Karpas-422 (cell line): ENCODE measurements at regions not wholly inside any gene's neighbourhood (a gene's known extent, or its start where the extent isn't known, plus 50 kb on each side); places are given as distances from the start of the nearest gene placed in this dataset.

Experiments used
- DNase-seq: peaks from one replicate; pipeline ENCODE4 v3.0.0-alpha.2; 2015
- H2AFZ ChIP-seq: fragments of 200-600 bp; sonication (generic); 2 replicates; pipeline ENCODE4 v1.6.1; 2014; ENCODE audit warnings: antibody characterized with exemption, low read length, mixed read lengths
- H3K27ac ChIP-seq: fragments of 200-600 bp; sonication (generic); 2 replicates; pipeline ENCODE4 v1.5.1; 2014; ENCODE audit warnings: mild to moderate bottlenecking, low read length, moderate library complexity
- H3K27me3 ChIP-seq: fragments of 200-600 bp; sonication (generic); 2 replicates; pipeline ENCODE4 v1.6.1; 2014; ENCODE audit warnings: low read length, mixed read lengths
- H3K36me3 ChIP-seq: fragments of 200-600 bp; sonication (generic); 2 replicates; pipeline ENCODE4 v1.6.1; 2014; ENCODE audit warnings: low read length, mixed read lengths; ENCODE audit not compliant: insufficient read depth
- H3K4me1 ChIP-seq: fragments of 200-600 bp; sonication (generic); 2 replicates; pipeline ENCODE4 v1.6.1; 2014; ENCODE audit warnings: mild to moderate bottlenecking, low read length, mixed read lengths
- H3K4me2 ChIP-seq: fragments of 200-600 bp; sonication (generic); 2 replicates; pipeline ENCODE4 v1.6.1; 2014; ENCODE audit warnings: low read length, low read depth, mild to moderate bottlenecking; ENCODE audit not compliant: poor library complexity, severe bottlenecking
- H3K4me3 ChIP-seq: fragments of 200-600 bp; sonication (generic); 2 replicates; pipeline ENCODE4 v1.5.1; 2014; ENCODE audit warnings: mild to moderate bottlenecking, antibody characterized with exemption, low read length, mixed read lengths
- H3K79me2 ChIP-seq: fragments of 200-600 bp; sonication (generic); 2 replicates; pipeline ENCODE4 v1.6.1; 2014; ENCODE audit warnings: mild to moderate bottlenecking, low read length, mixed read lengths
- H3K9ac ChIP-seq: fragments of 200-600 bp; sonication (generic); 2 replicates; pipeline ENCODE4 v1.6.0; 2014; ENCODE audit warnings: low read length
- H3K9me2 ChIP-seq: fragments of 200-600 bp; sonication (generic), shearing (Covaris generic); replicated peaks from 2 replicates; pipeline ENCODE4 v1.6.0; 2014; ENCODE audit warnings: mild to moderate bottlenecking, low read length, moderate library complexity; ENCODE audit not compliant: insufficient read depth
- H3K9me3 ChIP-seq: fragments of 300-700, 200-600 bp; sonication (generic); 2 replicates; pipeline ENCODE4 v1.6.1; 2014; ENCODE audit warnings: low read length, mixed read lengths
- H4K20me1 ChIP-seq: fragments of 200-600 bp; sonication (generic); 2 replicates; pipeline ENCODE4 v1.6.1; 2014; ENCODE audit warnings: mild to moderate bottlenecking, antibody characterized with exemption, low read length, low read depth; ENCODE audit not compliant: insufficient read depth

- H3K9me3 ChIP-seq = peaks cover 76% of the 10 kb centered on the region
- H3K9me2 ChIP-seq = no peaks in the 10 kb centered on the region
- H3K79me2 ChIP-seq = no peaks in the 10 kb centered on the region
- H3K9ac ChIP-seq = no peak overlapping the region
- H3K4me3 ChIP-seq = no peak overlapping the region
- no peaks in the 10 kb centered on the region for H4K20me1 ChIP-seq
- no peak overlapping the region for H3K4me2 ChIP-seq
- no peak overlapping the region for H2AFZ ChIP-seq
- H3K27ac ChIP-seq = no peak overlapping the region
- no peaks in the 10 kb centered on the region for H3K36me3 ChIP-seq
- H3K4me1 ChIP-seq = no peaks in the 10 kb centered on the region
- DNase-seq = no peak
- H3K27me3 ChIP-seq = no peaks in the 10 kb centered on the region
Observed at GRCh38 chr2:82498777-82499443, 1960.2 kb downstream of the SUCLG1 start.

- no peak overlapping the region for H2AFZ ChIP-seq
- no peak overlapping the region for H3K4me2 ChIP-seq
- H3K27me3 ChIP-seq = no peaks in the 10 kb centered on the region
- no peaks in the 10 kb centered on the region for H3K4me1 ChIP-seq
- H3K9ac ChIP-seq = no peak overlapping the region
- H3K9me3 ChIP-seq = peaks cover 66% of the 10 kb centered on the region
- no peaks in the 10 kb centered on the region for H3K9me2 ChIP-seq
- H4K20me1 ChIP-seq = no peaks in the 10 kb centered on the region
- no peak for DNase-seq
- no peak overlapping the region for H3K4me3 ChIP-seq
- no peak overlapping the region for H3K27ac ChIP-seq
- no peaks in the 10 kb centered on the region for H3K79me2 ChIP-seq
- H3K36me3 ChIP-seq = no peaks in the 10 kb centered on the region
Observed at GRCh38 chr2:82494739-82495138, 1964.3 kb downstream of the SUCLG1 start.

- Histone ChIP-seq H4K20me1 (no peaks in the 10 kb centered on the region), H3K27me3 (no peaks in the 10 kb centered on the region), H2AFZ (no peak overlapping the region), H3K36me3 (no peaks in the 10 kb centered on the region), H3K27ac (no peak overlapping the region), H3K4me2 (no peak overlapping the region), H3K9ac (no peak overlapping the region), H3K9me3 (peaks cover 58% of the 10 kb centered on the region), H3K79me2 (no peaks in the 10 kb centered on the region), H3K4me1 (no peaks in the 10 kb centered on the region), H3K4me3 (no peak overlapping the region), H3K9me2 (no peaks in the 10 kb centered on the region)
- DNase-seq = no peak
Observed at GRCh38 chr2:82491591-82491990, 1967.5 kb downstream of the SUCLG1 start.

DNA sequence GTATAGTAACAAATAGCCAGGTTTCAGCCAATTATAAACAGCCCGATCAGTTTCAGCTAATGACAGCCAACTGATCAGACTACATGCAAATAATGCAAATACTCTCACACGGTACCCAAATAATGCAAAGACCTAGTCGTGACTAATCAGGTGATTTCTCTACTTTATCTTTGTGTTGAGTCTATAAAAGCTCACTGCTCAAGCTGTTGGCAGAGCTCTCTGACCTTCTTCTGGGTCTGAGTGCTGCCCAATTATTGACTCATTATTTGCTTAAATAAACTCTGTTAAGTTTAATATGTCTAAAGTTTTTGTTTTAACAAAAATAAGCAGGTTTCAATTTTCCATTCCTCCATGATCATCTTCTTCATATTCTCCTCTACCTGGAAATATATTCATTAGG, 1971.7 kb downstream of the SUCLG1 start:
- no peak overlapping the region for H2AFZ ChIP-seq
- no peak overlapping the region for H3K27ac ChIP-seq
- H4K20me1 ChIP-seq = no peaks in the 10 kb centered on the region
- DNase-seq = no peak
- no peak overlapping the region for H3K9ac ChIP-seq
- H3K36me3 ChIP-seq = no peaks in the 10 kb centered on the region
- no peaks in the 10 kb centered on the region for H3K79me2 ChIP-seq
- H3K4me3 ChIP-seq = no peak overlapping the region
- no peaks in the 10 kb centered on the region for H3K4me1 ChIP-seq
- peaks cover 44% of the 10 kb centered on the region for H3K9me3 ChIP-seq
- H3K4me2 ChIP-seq = no peak overlapping the region
- no peaks in the 10 kb centered on the region for H3K27me3 ChIP-seq
- H3K9me2 ChIP-seq = no peaks in the 10 kb centered on the region

- Histone ChIP-seq H3K36me3 (no peaks in the 10 kb centered on the region), H3K9me2 (no peaks in the 10 kb centered on the region), H3K4me2 (no peak overlapping the region), H3K9me3 (peaks cover 54% of the 10 kb centered on the region), H3K79me2 (no peaks in the 10 kb centered on the region), H3K9ac (no peak overlapping the region), H3K27me3 (no peaks in the 10 kb centered on the region), H3K4me1 (no peaks in the 10 kb centered on the region), H3K4me3 (no peak overlapping the region), H2AFZ (no peak overlapping the region), H4K20me1 (no peaks in the 10 kb centered on the region), H3K27ac (no peak overlapping the region)
- DNase-seq = no peak
Observed at GRCh38 chr2:82485701-82486100, 1973.4 kb downstream of the SUCLG1 start.

DNA sequence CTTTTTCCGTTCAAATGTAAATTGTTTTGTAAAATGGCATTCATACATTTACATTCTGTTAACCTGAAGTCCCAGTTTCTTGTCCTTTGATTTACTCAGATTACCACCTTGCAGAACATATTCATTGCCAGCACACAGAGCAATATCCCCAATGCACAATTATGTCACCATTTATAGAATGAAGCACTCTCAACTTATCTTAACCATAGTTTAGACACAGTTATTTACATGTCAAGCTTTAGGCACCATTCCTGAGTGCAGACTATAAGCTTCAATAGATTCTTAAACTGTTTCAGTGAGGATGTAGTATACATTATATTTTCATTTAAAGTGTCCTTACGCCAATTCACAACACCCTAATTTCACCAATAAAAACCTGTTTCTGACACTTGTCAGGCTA, 1977.9 kb downstream of the SUCLG1 start:
- Histone ChIP-seq H3K27ac (no peak overlapping the region), H3K4me3 (no peak overlapping the region), H4K20me1 (no peaks in the 10 kb centered on the region), H2AFZ (no peak overlapping the region), H3K4me2 (no peak overlapping the region), H3K36me3 (no peaks in the 10 kb centered on the region), H3K79me2 (no peaks in the 10 kb centered on the region), H3K9ac (no peak overlapping the region), H3K4me1 (no peaks in the 10 kb centered on the region), H3K9me3 (peaks cover 60% of the 10 kb centered on the region), H3K27me3 (no peaks in the 10 kb centered on the region), H3K9me2 (no peaks in the 10 kb centered on the region)
- no peak for DNase-seq

DNA sequence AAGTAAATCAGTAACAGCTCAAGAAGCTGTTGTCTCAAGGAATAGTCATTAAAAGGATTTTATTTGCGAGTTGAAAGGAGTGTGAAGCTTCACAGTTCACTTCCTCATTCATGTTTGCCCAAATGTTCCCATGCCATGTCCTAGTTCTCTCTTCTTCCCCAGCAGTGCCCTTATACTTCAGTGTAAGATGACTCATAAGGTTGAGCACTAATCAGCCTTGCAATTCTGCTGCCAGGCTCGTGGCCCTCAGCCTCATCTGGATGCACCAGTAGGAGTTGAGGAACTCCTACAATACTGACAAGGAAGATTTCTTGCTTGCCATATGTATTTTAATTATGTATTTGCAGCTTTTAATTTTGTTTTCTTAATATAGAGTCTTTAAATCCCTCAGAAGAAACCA, 1980.4 kb downstream of the SUCLG1 start:
- Histone ChIP-seq H2AFZ (no peak overlapping the region), H3K79me2 (no peaks in the 10 kb centered on the region), H3K4me2 (no peak overlapping the region), H3K4me1 (no peaks in the 10 kb centered on the region), H3K27me3 (no peaks in the 10 kb centered on the region), H3K9me3 (peaks cover 55% of the 10 kb centered on the region), H3K4me3 (no peak overlapping the region), H4K20me1 (no peaks in the 10 kb centered on the region), H3K36me3 (no peaks in the 10 kb centered on the region), H3K9ac (no peak overlapping the region), H3K9me2 (no peaks in the 10 kb centered on the region), H3K27ac (no peak overlapping the region)
- DNase-seq = no peak

DNA sequence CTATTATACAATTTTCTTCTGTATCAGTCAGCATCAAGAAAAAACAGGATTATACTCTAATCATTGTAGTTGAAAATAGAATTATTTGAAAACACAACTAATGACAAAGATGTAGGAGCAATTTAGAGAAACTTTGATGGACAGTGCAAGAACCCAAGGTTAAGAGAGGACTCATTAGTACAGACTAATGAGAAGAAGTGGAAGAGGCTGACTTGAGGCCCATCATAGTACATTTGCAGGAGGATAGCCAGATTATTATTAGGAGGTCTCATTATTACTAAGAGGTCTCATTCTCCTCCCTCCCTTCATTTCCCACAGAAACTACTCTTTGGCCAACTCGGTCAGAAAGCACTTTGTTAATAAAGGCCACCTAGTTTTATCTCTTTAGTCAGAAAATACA, 1983.0 kb downstream of the SUCLG1 start:
- Histone ChIP-seq H3K36me3 (no peaks in the 10 kb centered on the region), H3K79me2 (no peaks in the 10 kb centered on the region), H2AFZ (no peak overlapping the region), H3K4me2 (no peak overlapping the region), H3K27ac (no peak overlapping the region), H3K9me2 (no peaks in the 10 kb centered on the region), H3K4me3 (no peak overlapping the region), H3K27me3 (no peaks in the 10 kb centered on the region), H3K9me3 (peaks cover 49% of the 10 kb centered on the region), H3K9ac (no peak overlapping the region), H3K4me1 (no peaks in the 10 kb centered on the region), H4K20me1 (no peaks in the 10 kb centered on the region)
- no peak for DNase-seq

- Histone ChIP-seq H3K4me2 (no peak overlapping the region), H2AFZ (no peak overlapping the region), H3K27ac (no peak overlapping the region), H3K27me3 (no peaks in the 10 kb centered on the region), H3K36me3 (no peaks in the 10 kb centered on the region), H4K20me1 (no peaks in the 10 kb centered on the region), H3K79me2 (no peaks in the 10 kb centered on the region), H3K9me2 (no peaks in the 10 kb centered on the region; the same call in 1 of the 2 replicates), H3K9ac (no peak overlapping the region), H3K4me1 (no peaks in the 10 kb centered on the region), H3K4me3 (no peak overlapping the region), H3K9me3 (peaks cover 21% of the 10 kb centered on the region)
- DNase-seq = no peak
Observed at GRCh38 chr2:82428251-82428650, 2030.8 kb downstream of the SUCLG1 start.
